22Rv1 (cell line): ENCODE measurements at regions not wholly inside any gene's neighbourhood (a gene's known extent, or its start where the extent isn't known, plus 50 kb on each side); places are given as distances from the start of the nearest gene placed in this dataset.

Source experiments
- H3K27ac ChIP-seq: fragments of 450-650 bp; 2 replicates; pipeline ENCODE4 v1.5.1; 2017
- CTCF ChIP-seq: fragments of 450-650 bp; IDR thresholded peaks from 2 replicates; pipeline ENCODE4 v1.5.1; 2017; ENCODE audit warnings: mild to moderate bottlenecking
- ZFX ChIP-seq: fragments of 450-650 bp; IDR thresholded peaks from 2 replicates; pipeline ENCODE4 v1.6.1; 2017; ENCODE audit warnings: antibody characterized with exemption, borderline replicate concordance

- H3K27ac ChIP-seq = no peak overlapping the region
- TF ChIP-seq CTCF (no peak), ZFX (no peak)
Observed at GRCh38 chr10:14447094-14447839, 116.5 kb upstream of the FRMD4A start.

- H3K27ac ChIP-seq = no peak overlapping the region
- TF ChIP-seq CTCF = no peak
- TF ChIP-seq ZFX = no peak
Observed at GRCh38 chr10:14439451-14440259, 108.9 kb upstream of the FRMD4A start.

GRCh38 chr10:14438576-14438975 is 107.9 kb upstream of the FRMD4A start:
- no peak for TF ChIP-seq CTCF
- TF ChIP-seq ZFX = no peak
- no peak overlapping the region for H3K27ac ChIP-seq

- no peak overlapping the region for H3K27ac ChIP-seq
- no peak for TF ChIP-seq ZFX
- no peak for TF ChIP-seq CTCF
Observed at GRCh38 chr10:14438057-14438456, 107.3 kb upstream of the FRMD4A start.

GRCh38 chr10:14435976-14436632 is 105.4 kb upstream of the FRMD4A start:
- H3K27ac ChIP-seq = no peak overlapping the region
- TF ChIP-seq ZFX (no peak), CTCF (no peak)

- no peak overlapping the region for H3K27ac ChIP-seq
- TF ChIP-seq CTCF (no peak), ZFX (no peak)
Observed at GRCh38 chr10:14433147-14433546, 102.4 kb upstream of the FRMD4A start.

GRCh38 chr10:14431868-14432267 is 101.1 kb upstream of the FRMD4A start:
- TF ChIP-seq ZFX (no peak), CTCF (no peak)
- H3K27ac ChIP-seq = no peak overlapping the region
